Prostate gland (tissue), 2 donors: ENCODE measurements at regions not wholly inside any gene's neighbourhood (a gene's known extent, or its start where the extent isn't known, plus 50 kb on each side); places are given as distances from the start of the nearest gene placed in this dataset.

ENCODE experiments used
- DNase-seq: peaks from one replicate; pipeline ENCODE4 v3.0.0-alpha.2; 2019; ENCODE audit warnings: low spot score
- H3K27ac ChIP-seq, 2 donors: fragments of 200-600 bp; sonication (generic); 2 replicates each; pipeline ENCODE4 v1.5.1; 2017 to 2019
- H3K27me3 ChIP-seq: fragments of 200-600 bp; sonication (generic); replicated peaks from 2 replicates; pipeline ENCODE4 v1.5.1; 2019; ENCODE audit not compliant: insufficient read depth
- H3K36me3 ChIP-seq, 2 donors: fragments of 200-600 bp; sonication (generic); 1 replicate in 1 of 2; 2 replicates in 1 of 2; pipeline versions ENCODE4 v1.5.1 to v1.8.1; 2017 to 2019
- H3K4me1 ChIP-seq: fragments of 200-600 bp; sonication (generic); replicated peaks from 2 replicates; pipeline ENCODE4 v1.5.1; 2019
- H3K4me3 ChIP-seq, 2 donors: fragments of 200-600 bp; sonication (generic); 2 replicates each; pipeline ENCODE4 v1.5.1; 2017 to 2019
- H3K9me3 ChIP-seq: fragments of 200-600 bp; sonication (generic); 2 replicates; pipeline ENCODE4 v1.5.1; 2017
- CTCF ChIP-seq, 4 experiments: fragments of 200-600 bp in 2 of 4; fragments of 450-650 bp in 2 of 4; sonication (generic) in 2 of 4; IDR thresholded peaks; 1 replicate in 3 of 4; 2 replicates in 1 of 4; pipeline ENCODE4 v1.5.1; 2016 to 2019; ENCODE audit warnings: antibody characterized with exemption in 4 of 4, mild to moderate bottlenecking in 2 of 4, moderate library complexity in 2 of 4
- POLR2A ChIP-seq: fragments of 450-650 bp; IDR thresholded peaks from one replicate; pipeline ENCODE4 v1.6.1; 2016; ENCODE audit warnings: antibody characterized with exemption, mild to moderate bottlenecking
- POLR2AphosphoS5 ChIP-seq: sonication (generic); formaldehyde crosslinking; IDR thresholded peaks from one replicate; pipeline ENCODE4 v1.6.1; 2017; ENCODE audit warnings: antibody characterized with exemption
- WGBS: methylation state at CpG from one replicate; pipeline ENCODE4 v1.1.5; 2018; 5-methylcytosine and 5-hydroxymethylcytosine counted together
- intact Hi-C: fragments of 100-400 bp; cut with DNase I; formaldehyde crosslinking; loops from one replicate; pipeline ENCODE4 v1.14.2; 2022

- TF ChIP-seq POLR2AphosphoS5: no peak
- no peak for TF ChIP-seq POLR2A
- no peak for TF ChIP-seq CTCF (IDR thresholded peaks at IDR 0.05)
- Histone ChIP-seq H3K4me3 (no peak overlapping the region), H3K27ac (no peak overlapping the region), H3K9me3 (no peaks in the 10 kb centered on the region), H3K4me1 (no peaks in the 10 kb centered on the region), H3K27me3 (no peaks in the 10 kb centered on the region), H3K36me3 (no peaks in the 10 kb centered on the region)
- 59% methylated on average over 5 of the region's 5 CpGs for WGBS
- DNase-seq: no peak
- intact Hi-C loops: no loop called here
Observed at GRCh38 chr10:31197886-31198285, 121.1 kb upstream of the ZEB1 start.

- Histone ChIP-seq H3K27ac (no peak overlapping the region), H3K4me1 (no peaks in the 10 kb centered on the region), H3K27me3 (no peaks in the 10 kb centered on the region), H3K36me3 (no peaks in the 10 kb centered on the region), H3K4me3 (no peak overlapping the region), H3K9me3 (no peaks in the 10 kb centered on the region)
- WGBS: 74% methylated on average over 4 of the region's 4 CpGs
- no peak for TF ChIP-seq POLR2A
- TF ChIP-seq POLR2AphosphoS5: no peak
- TF ChIP-seq CTCF (IDR thresholded peaks at IDR 0.05): no peak
- DNase-seq: no peak
- intact Hi-C loops: no loop called here
Observed at GRCh38 chr10:31204090-31204489, 114.9 kb upstream of the ZEB1 start.

- intact Hi-C loops: no loop called here
- 44% methylated on average over 4 of the region's 4 CpGs for WGBS
- Histone ChIP-seq H3K4me3 (no peak overlapping the region), H3K27ac (no peak overlapping the region), H3K36me3 (no peaks in the 10 kb centered on the region), H3K27me3 (no peaks in the 10 kb centered on the region), H3K9me3 (no peaks in the 10 kb centered on the region), H3K4me1 (no peaks in the 10 kb centered on the region)
- TF ChIP-seq POLR2A: no peak
- TF ChIP-seq CTCF (IDR thresholded peaks at IDR 0.05): no peak
- TF ChIP-seq POLR2AphosphoS5: no peak
- no peak for DNase-seq
Observed at GRCh38 chr10:31207636-31208035, 111.4 kb upstream of the ZEB1 start.

GRCh38 chr10:31209478-31209877 lies 109.5 kb upstream of the ZEB1 start:
- WGBS: 43% methylated on average over 7 of the region's 7 CpGs
- no peak for DNase-seq
- H3K9me3 ChIP-seq: no peaks in the 10 kb centered on the region
- intact Hi-C loops: no loop called here
- H3K4me1 ChIP-seq: no peaks in the 10 kb centered on the region
- no peaks in the 10 kb centered on the region for H3K36me3 ChIP-seq
- H3K27me3 ChIP-seq: no peaks in the 10 kb centered on the region
- H3K27ac ChIP-seq: no peak overlapping the region
- no peak for TF ChIP-seq CTCF (IDR thresholded peaks at IDR 0.05)
- no peak for TF ChIP-seq POLR2A
- no peak for TF ChIP-seq POLR2AphosphoS5
- H3K4me3 ChIP-seq: no peak overlapping the region

- intact Hi-C loops: no loop called here
- WGBS: 98% methylated on average over 7 of the region's 7 CpGs
- Histone ChIP-seq H3K36me3 (no peaks in the 10 kb centered on the region), H3K27ac (no peak overlapping the region), H3K9me3 (no peaks in the 10 kb centered on the region), H3K4me1 (no peaks in the 10 kb centered on the region), H3K4me3 (no peak overlapping the region), H3K27me3 (no peaks in the 10 kb centered on the region)
- no peak for TF ChIP-seq POLR2AphosphoS5
- no peak for TF ChIP-seq POLR2A
- no peak for TF ChIP-seq CTCF (IDR thresholded peaks at IDR 0.05)
- DNase-seq: no peak
Observed at GRCh38 chr10:31210190-31210589, 108.8 kb upstream of the ZEB1 start.
